HCT116 (cell line): ENCODE measurements at regions not wholly inside any gene's neighbourhood (a gene's known extent, or its start where the extent isn't known, plus 50 kb on each side); places are given as distances from the start of the nearest gene placed in this dataset.

Source experiments
- ATAC-seq: fragments of 200-7000 bp; cut with Tn5 transposase; 2 replicates; pipeline ENCODE4 v1.9.1; 2020; ENCODE audit warnings: mild to moderate bottlenecking, moderate library complexity
- BruUV-seq: library from RNA; stranded (reverse); fragments of 400-500 nt; replicated peaks from 2 replicates; lab custom pipeline; 2021; lab: Mats Ljungman, UMichigan
- CTCF ChIA-PET: fragments of 300-600 bp; sonication (Branson Sonifier 250); formaldehyde crosslinking; loops from one replicate; lab custom pipeline; 2021; ENCODE audit warnings: antibody characterized with exemption; lab: Charles Lee
- POLR2A ChIA-PET: fragments of 300-600, 350-600 bp; sonication (Branson Sonifier 250); formaldehyde crosslinking; loops from one replicate; lab custom pipeline; 2021; ENCODE audit warnings: antibody characterized with exemption; lab: Charles Lee
- RAD21 ChIA-PET, 2 experiments: fragments of 300-600 bp; sonication (Branson Sonifier 250); formaldehyde crosslinking; loops; one replicate each; lab custom pipeline; 2023; ENCODE audit warnings: low total read pairs in 2 of 2; ENCODE audit not compliant: uncharacterized antibody in 2 of 2, unreplicated experiment in 2 of 2, low non-redundant PET in 1 of 2; lab: Charles Lee
- DNase-seq: peaks from one replicate; pipeline ENCODE4 v3.0.0-alpha.2; 2010; ENCODE audit warnings: low read depth, low spot score
- H2AFZ ChIP-seq: fragments of 200-600 bp; shearing (Covaris generic), sonication (generic); 2 replicates; pipeline ENCODE4 v1.6.1; 2017; ENCODE audit warnings: low read depth, mixed run types, mixed read lengths, antibody characterized with exemption, low read length; ENCODE audit not compliant: poor library complexity, severe bottlenecking
- H3K27ac ChIP-seq: 2 replicates; pipeline ENCODE4 v1.5.1; 2012; ENCODE audit warnings: low read depth, low read length
- H3K27me3 ChIP-seq: fragments of 200-600 bp; sonication (generic); 2 replicates; pipeline ENCODE4 v1.6.1; 2016; ENCODE audit warnings: mixed run types, low read length, mixed read lengths; ENCODE audit not compliant: insufficient read depth
- H3K36me3 ChIP-seq, 2 experiments: fragments of 200-500 bp in 1 of 2; fragments of 200-600 bp in 1 of 2; sonication (Bioruptor generic) in 1 of 2; sonication (generic) in 1 of 2; 2 replicates each; pipeline versions ENCODE4 v1.5.1 to v1.6.1; 2014 to 2016; ENCODE audit warnings: low read length in 2 of 2, inconsistent platforms in 1 of 2, mixed read lengths in 1 of 2, mixed run types in 1 of 2; ENCODE audit not compliant: insufficient read depth in 2 of 2, control insufficient read depth in 1 of 2
- H3K4me1 ChIP-seq, 2 experiments: fragments of 200-600 bp in 1 of 2; sonication (generic) in 1 of 2; 2 replicates each; pipeline versions ENCODE4 v1.5.1 to v1.6.1; 2012 to 2017; ENCODE audit warnings: low read length in 2 of 2, inconsistent platforms in 1 of 2, mild to moderate bottlenecking in 1 of 2, mixed read lengths in 1 of 2, mixed run types in 1 of 2, moderate library complexity in 1 of 2; ENCODE audit not compliant: insufficient read depth in 2 of 2, control insufficient read depth in 1 of 2
- H3K4me2 ChIP-seq: fragments of 200-600 bp; sonication (generic); 2 replicates; pipeline ENCODE4 v1.6.1; 2017; ENCODE audit warnings: mixed run types, low read length, mixed read lengths
- H3K4me3 ChIP-seq, 2 experiments: fragments of 200-600 bp in 1 of 2; sonication (generic) in 1 of 2; replicated peaks in 1 of 2; 2 replicates each; pipeline ENCODE4 v1.5.1; 2011 to 2016; ENCODE audit warnings: low read length in 2 of 2, control low read depth in 1 of 2, low read depth in 1 of 2, mild to moderate bottlenecking in 1 of 2, mixed read lengths in 1 of 2, mixed run types in 1 of 2
- H3K79me2 ChIP-seq: fragments of 200-600 bp; sonication (generic); 2 replicates; pipeline ENCODE4 v1.6.1; 2017; ENCODE audit warnings: mild to moderate bottlenecking, mixed run types, low read length, moderate library complexity, mixed read lengths; ENCODE audit not compliant: insufficient read depth
- H3K9ac ChIP-seq: fragments of 200-600 bp; sonication (generic); 2 replicates; pipeline ENCODE4 v1.6.1; 2016; ENCODE audit warnings: low read length, mixed read lengths
- H3K9me2 ChIP-seq: fragments of 200-600 bp; sonication (generic), shearing (Covaris generic); 2 replicates; pipeline ENCODE4 v1.6.1; 2017; ENCODE audit warnings: mixed run types, mild to moderate bottlenecking, moderate library complexity; ENCODE audit not compliant: insufficient read depth
- H3K9me3 ChIP-seq, 2 experiments: fragments of 200-500 bp in 1 of 2; fragments of 200-600 bp in 1 of 2; sonication (Bioruptor generic) in 1 of 2; sonication (generic) in 1 of 2; 2 replicates each; pipeline ENCODE4 v1.6.1; 2014 to 2017; ENCODE audit warnings: low read length in 2 of 2, mixed read lengths in 2 of 2, inconsistent platforms in 1 of 2, low read depth in 1 of 2, mild to moderate bottlenecking in 1 of 2, mixed run types in 1 of 2, moderate library complexity in 1 of 2; ENCODE audit not compliant: control insufficient read depth in 1 of 2, insufficient read depth in 1 of 2
- H4K20me1 ChIP-seq: fragments of 200-600 bp; sonication (generic), shearing (Covaris generic); 2 replicates; pipeline ENCODE4 v1.6.1; 2017; ENCODE audit warnings: mixed run types, mild to moderate bottlenecking, moderate library complexity; ENCODE audit not compliant: insufficient read depth
- CEBPB ChIP-seq: IDR thresholded peaks from 2 replicates; pipeline ENCODE4 v1.6.1; 2012; ENCODE audit warnings: low read depth
- ELF1 ChIP-seq: IDR thresholded peaks from 2 replicates; pipeline ENCODE4 v1.6.1; 2012; ENCODE audit warnings: low read depth, borderline replicate concordance
- EZH2 ChIP-seq: fragments of 200-600 bp; sonication (generic); IDR thresholded peaks from 2 replicates; pipeline ENCODE4 v1.6.1; 2017; ENCODE audit warnings: antibody characterized with exemption, mixed run types
- EZH2phosphoT487 ChIP-seq: fragments of 200-600 bp; IDR thresholded peaks from 2 replicates; pipeline ENCODE4 v1.6.1; 2018; ENCODE audit warnings: antibody characterized with exemption, borderline replicate concordance
- FOSL1 ChIP-seq: IDR thresholded peaks from 2 replicates; pipeline ENCODE4 v1.6.1; 2012; ENCODE audit warnings: low read depth
- POLR2A ChIP-seq: IDR thresholded peaks from 2 replicates; pipeline ENCODE4 v1.7.0; 2011; ENCODE audit warnings: borderline replicate concordance; ENCODE audit not compliant: insufficient read depth, insufficient read length; ENCODE audit errors: extremely low read depth
- POLR2AphosphoS5 ChIP-seq: IDR thresholded peaks from 2 replicates; pipeline ENCODE4 v1.6.1; 2011; ENCODE audit warnings: mild to moderate bottlenecking, low read depth, low read length, moderate library complexity
- RAD21 ChIP-seq: IDR thresholded peaks from 2 replicates; pipeline ENCODE4 v1.6.1; 2012; ENCODE audit warnings: low read depth, mild to moderate bottlenecking
- SIN3A ChIP-seq: IDR thresholded peaks from 2 replicates; pipeline ENCODE4 v1.6.1; 2012; ENCODE audit warnings: low read depth
- SP1 ChIP-seq: IDR thresholded peaks from 2 replicates; pipeline ENCODE4 v1.6.1; 2012; ENCODE audit warnings: low read depth
- TCF7L2 ChIP-seq: IDR thresholded peaks from 2 replicates; pipeline ENCODE4 v1.7.0; 2011; ENCODE audit warnings: borderline replicate concordance, inconsistent platforms; ENCODE audit not compliant: insufficient read depth, insufficient read length; ENCODE audit errors: extremely low read depth
- YY1 ChIP-seq: IDR thresholded peaks from 2 replicates; pipeline ENCODE4 v1.6.1; 2011; ENCODE audit warnings: low read length, low read depth, moderate library complexity, mild to moderate bottlenecking; ENCODE audit not compliant: insufficient replicate concordance; ENCODE audit errors: extremely low read depth
- ZNF274 ChIP-seq: fragments of 200-500 bp; sonication (Bioruptor generic); IDR thresholded peaks from 2 replicates; pipeline ENCODE4 v1.6.1; 2014; ENCODE audit warnings: mild to moderate bottlenecking, low read depth, low read length, inconsistent platforms
- intact Hi-C: fragments of 100-400 bp; cut with micrococcal nuclease; formaldehyde crosslinking; loops from 2 replicates; pipeline ENCODE4 v1.10.0; 2022
- TF ChIP-seq, protein P1 (sequence below), 3 experiments: fragments of 200-600 bp in 1 of 3; sonication (generic) in 1 of 3; IDR thresholded peaks in 2 of 3; conservative IDR thresholded peaks in 1 of 3; 2 replicates each; pipeline ENCODE4 v1.5.1; 2012 to 2017; ENCODE audit warnings: low read depth in 2 of 3, low read length in 2 of 3, antibody characterized with exemption in 1 of 3, borderline replicate concordance in 1 of 3, control low read depth in 1 of 3, mild to moderate bottlenecking in 1 of 3, mixed read lengths in 1 of 3, mixed run types in 1 of 3, moderate library complexity in 1 of 3; ENCODE audit not compliant: insufficient read depth in 1 of 3
- TF ChIP-seq, protein P2 (sequence below): IDR thresholded peaks from 2 replicates; pipeline ENCODE4 v1.6.1; 2011; ENCODE audit warnings: mild to moderate bottlenecking, low read length, moderate library complexity; ENCODE audit not compliant: insufficient replicate concordance; ENCODE audit errors: extremely low read depth
- TF ChIP-seq, protein P3 (sequence below): IDR thresholded peaks from 2 replicates; pipeline ENCODE4 v1.6.1; 2012; ENCODE audit warnings: low read depth
- TF ChIP-seq, protein P4 (sequence below): IDR thresholded peaks from 2 replicates; pipeline ENCODE4 v1.6.1; 2012

DNA sequence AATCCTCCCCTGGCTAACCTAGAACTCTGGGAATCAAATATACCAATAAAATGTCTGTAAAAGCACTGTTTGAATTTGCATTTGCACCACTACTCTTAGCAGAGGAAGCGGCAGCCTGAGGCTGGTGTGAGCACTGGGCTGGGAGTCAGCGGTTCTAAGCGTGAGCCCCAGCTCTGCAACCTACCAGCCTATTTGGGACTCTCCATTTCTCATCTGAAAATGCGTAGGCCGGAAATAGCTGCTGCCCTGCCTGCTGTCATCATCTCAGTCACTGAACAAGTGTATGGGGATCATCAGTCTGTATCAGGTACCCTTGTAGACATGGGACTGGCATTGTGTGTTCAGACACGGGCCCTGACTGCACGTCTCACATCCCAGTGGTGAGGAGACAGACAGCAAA, 194.3 kb downstream of the ANKRD30B start:
- H3K4me1 ChIP-seq, result no peaks in the 10 kb centered on the region
- ChIA-PET CTCF (no interaction called here), RAD21 (no interaction called here), POLR2A (no interaction called here)
- no peaks in the 10 kb centered on the region for H4K20me1 ChIP-seq
- no peak overlapping the region for H3K4me2 ChIP-seq
- ATAC-seq (no peak), DNase-seq (no peak)
- no peak overlapping the region for H2AFZ ChIP-seq
- BruUV-seq, result no TSS peak
- no peaks in the 10 kb centered on the region for H3K9me2 ChIP-seq
- H3K27ac ChIP-seq, result no peak overlapping the region
- no peak overlapping the region for H3K4me3 ChIP-seq
- H3K9ac ChIP-seq, result no peak overlapping the region
- intact Hi-C loops, result no loop called here
- H3K9me3 ChIP-seq, result peaks cover 0 to 3% of the 10 kb centered on the region in 2 experiments; a peak in 2 of 4 replicates
- TF ChIP-seq POLR2AphosphoS5 (no peak), EZH2phosphoT487 (no peak), ZNF274 (no peak), SP1 (no peak), POLR2A (no peak), TCF7L2 (no peak), YY1 (no peak), EZH2 (no peak), FOSL1 (no peak), ELF1 (no peak), CEBPB (no peak), SIN3A (no peak), RAD21 (no peak)
- TF ChIP-seq, protein P1, sequence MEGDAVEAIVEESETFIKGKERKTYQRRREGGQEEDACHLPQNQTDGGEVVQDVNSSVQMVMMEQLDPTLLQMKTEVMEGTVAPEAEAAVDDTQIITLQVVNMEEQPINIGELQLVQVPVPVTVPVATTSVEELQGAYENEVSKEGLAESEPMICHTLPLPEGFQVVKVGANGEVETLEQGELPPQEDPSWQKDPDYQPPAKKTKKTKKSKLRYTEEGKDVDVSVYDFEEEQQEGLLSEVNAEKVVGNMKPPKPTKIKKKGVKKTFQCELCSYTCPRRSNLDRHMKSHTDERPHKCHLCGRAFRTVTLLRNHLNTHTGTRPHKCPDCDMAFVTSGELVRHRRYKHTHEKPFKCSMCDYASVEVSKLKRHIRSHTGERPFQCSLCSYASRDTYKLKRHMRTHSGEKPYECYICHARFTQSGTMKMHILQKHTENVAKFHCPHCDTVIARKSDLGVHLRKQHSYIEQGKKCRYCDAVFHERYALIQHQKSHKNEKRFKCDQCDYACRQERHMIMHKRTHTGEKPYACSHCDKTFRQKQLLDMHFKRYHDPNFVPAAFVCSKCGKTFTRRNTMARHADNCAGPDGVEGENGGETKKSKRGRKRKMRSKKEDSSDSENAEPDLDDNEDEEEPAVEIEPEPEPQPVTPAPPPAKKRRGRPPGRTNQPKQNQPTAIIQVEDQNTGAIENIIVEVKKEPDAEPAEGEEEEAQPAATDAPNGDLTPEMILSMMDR (IDR thresholded peaks at IDR 0.05 in 2 of 3, conservative IDR thresholded peaks at IDR 0.05 in 1 of 3; ENCODE audit: borderline replicate concordance in 1 of 3, insufficient read depth in 1 of 3, low read depth in 2 of 3, low read length in 2 of 3), result no peak
- TF ChIP-seq, protein P2, sequence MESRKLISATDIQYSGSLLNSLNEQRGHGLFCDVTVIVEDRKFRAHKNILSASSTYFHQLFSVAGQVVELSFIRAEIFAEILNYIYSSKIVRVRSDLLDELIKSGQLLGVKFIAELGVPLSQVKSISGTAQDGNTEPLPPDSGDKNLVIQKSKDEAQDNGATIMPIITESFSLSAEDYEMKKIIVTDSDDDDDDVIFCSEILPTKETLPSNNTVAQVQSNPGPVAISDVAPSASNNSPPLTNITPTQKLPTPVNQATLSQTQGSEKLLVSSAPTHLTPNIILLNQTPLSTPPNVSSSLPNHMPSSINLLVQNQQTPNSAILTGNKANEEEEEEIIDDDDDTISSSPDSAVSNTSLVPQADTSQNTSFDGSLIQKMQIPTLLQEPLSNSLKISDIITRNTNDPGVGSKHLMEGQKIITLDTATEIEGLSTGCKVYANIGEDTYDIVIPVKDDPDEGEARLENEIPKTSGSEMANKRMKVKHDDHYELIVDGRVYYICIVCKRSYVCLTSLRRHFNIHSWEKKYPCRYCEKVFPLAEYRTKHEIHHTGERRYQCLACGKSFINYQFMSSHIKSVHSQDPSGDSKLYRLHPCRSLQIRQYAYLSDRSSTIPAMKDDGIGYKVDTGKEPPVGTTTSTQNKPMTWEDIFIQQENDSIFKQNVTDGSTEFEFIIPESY, result no peak
- TF ChIP-seq, protein P3, sequence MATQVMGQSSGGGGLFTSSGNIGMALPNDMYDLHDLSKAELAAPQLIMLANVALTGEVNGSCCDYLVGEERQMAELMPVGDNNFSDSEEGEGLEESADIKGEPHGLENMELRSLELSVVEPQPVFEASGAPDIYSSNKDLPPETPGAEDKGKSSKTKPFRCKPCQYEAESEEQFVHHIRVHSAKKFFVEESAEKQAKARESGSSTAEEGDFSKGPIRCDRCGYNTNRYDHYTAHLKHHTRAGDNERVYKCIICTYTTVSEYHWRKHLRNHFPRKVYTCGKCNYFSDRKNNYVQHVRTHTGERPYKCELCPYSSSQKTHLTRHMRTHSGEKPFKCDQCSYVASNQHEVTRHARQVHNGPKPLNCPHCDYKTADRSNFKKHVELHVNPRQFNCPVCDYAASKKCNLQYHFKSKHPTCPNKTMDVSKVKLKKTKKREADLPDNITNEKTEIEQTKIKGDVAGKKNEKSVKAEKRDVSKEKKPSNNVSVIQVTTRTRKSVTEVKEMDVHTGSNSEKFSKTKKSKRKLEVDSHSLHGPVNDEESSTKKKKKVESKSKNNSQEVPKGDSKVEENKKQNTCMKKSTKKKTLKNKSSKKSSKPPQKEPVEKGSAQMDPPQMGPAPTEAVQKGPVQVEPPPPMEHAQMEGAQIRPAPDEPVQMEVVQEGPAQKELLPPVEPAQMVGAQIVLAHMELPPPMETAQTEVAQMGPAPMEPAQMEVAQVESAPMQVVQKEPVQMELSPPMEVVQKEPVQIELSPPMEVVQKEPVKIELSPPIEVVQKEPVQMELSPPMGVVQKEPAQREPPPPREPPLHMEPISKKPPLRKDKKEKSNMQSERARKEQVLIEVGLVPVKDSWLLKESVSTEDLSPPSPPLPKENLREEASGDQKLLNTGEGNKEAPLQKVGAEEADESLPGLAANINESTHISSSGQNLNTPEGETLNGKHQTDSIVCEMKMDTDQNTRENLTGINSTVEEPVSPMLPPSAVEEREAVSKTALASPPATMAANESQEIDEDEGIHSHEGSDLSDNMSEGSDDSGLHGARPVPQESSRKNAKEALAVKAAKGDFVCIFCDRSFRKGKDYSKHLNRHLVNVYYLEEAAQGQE, result no peak
- TF ChIP-seq, protein P4, sequence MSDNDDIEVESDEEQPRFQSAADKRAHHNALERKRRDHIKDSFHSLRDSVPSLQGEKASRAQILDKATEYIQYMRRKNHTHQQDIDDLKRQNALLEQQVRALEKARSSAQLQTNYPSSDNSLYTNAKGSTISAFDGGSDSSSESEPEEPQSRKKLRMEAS, result no peak
- no peaks in the 10 kb centered on the region for H3K27me3 ChIP-seq
- no peaks in the 10 kb centered on the region for H3K79me2 ChIP-seq
- H3K36me3 ChIP-seq, result no peaks in the 10 kb centered on the region
